G401 (cell line): ENCODE measurements at regions not wholly inside any gene's neighbourhood (a gene's known extent, or its start where the extent isn't known, plus 50 kb on each side); places are given as distances from the start of the nearest gene placed in this dataset.

Experiments
- DNase-seq: peaks from one replicate; pipeline ENCODE4 v3.0.0-alpha.2; 2015; ENCODE audit warnings: low spot score
- in situ Hi-C: cut with HindIII; loops from 2 replicates; pipeline ENCODE4 v1.10.0; 2016; ENCODE audit warnings: low sequenced_read_pairs, mixed read lengths

GRCh38 chr10:83605783-83606630 is 533.3 kb upstream of the GHITM start:
- in situ Hi-C loops = no loop called here
- no peak for DNase-seq

- DNase-seq = no peak
- in situ Hi-C loops = no loop called here
Measured at GRCh38 chr10:83607959-83608745, 531.2 kb upstream of the GHITM start.

- DNase-seq = no peak
- in situ Hi-C loops = no loop called here
Measured at GRCh38 chr10:83612050-83612449, 527.3 kb upstream of the GHITM start.

DNA sequence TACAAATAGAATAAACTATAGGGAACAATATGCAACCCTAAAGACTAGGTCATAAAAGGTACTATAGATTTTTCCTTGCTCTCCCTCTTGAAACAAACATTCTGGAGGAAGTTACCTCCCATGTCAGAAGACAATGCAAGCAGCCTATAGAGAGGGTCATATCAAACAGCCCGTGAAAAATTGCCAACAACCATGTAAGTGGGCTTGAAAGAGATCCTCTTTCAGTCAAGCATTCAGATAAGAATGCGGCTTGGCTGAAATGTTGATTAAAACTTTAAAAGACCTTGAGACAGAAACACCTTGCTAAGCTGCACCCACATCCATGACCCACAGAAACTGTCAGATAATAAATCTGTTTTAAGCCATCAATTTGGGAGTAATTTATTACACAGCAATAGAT is 526.6 kb upstream of the GHITM start:
- no peak for DNase-seq
- in situ Hi-C loops = no loop called here

GRCh38 chr10:83617172-83617571 is 522.1 kb upstream of the GHITM start:
- no peak for DNase-seq
- in situ Hi-C loops = no loop called here

DNA sequence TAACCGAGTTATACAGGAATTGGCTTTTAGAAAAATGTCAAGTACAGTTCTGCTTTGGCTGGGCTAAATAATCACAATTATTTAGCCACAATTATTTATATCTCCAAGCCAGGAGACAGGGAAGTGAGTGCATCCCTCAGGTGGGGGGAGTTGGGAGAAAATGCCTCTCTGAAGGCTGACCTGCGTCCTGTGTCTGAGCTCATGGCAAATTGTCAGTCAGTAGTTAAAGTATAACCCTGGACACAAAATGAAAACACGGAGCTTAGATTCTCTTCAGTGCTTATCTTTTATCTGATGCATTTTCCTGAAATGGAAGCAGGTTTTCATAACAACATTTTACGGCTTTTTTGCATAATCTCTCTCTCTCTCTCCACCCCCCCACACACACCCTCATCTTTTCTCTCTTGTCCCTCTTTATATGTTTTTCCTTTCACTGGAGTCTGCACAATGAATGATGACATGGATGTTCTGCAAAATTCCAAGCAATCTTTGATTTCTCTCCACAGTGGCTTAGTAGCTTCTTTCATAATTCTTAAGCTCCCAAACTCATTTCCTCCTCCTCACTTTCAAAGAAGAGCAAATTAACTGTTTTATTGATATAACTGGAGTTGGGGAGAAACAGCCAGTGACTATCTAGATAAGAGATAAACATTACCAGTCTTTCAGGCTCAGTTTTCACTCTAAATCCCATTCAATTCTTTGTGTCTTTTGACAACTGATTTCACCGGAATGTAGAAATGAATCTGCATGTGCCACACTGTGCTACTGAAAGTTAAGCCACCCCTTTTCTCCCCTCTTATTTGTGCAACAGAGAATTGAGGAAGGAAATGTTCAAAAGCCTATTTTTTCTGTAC is 521.4 kb upstream of the GHITM start:
- in situ Hi-C loops = no loop called here
- no peak for DNase-seq

DNA sequence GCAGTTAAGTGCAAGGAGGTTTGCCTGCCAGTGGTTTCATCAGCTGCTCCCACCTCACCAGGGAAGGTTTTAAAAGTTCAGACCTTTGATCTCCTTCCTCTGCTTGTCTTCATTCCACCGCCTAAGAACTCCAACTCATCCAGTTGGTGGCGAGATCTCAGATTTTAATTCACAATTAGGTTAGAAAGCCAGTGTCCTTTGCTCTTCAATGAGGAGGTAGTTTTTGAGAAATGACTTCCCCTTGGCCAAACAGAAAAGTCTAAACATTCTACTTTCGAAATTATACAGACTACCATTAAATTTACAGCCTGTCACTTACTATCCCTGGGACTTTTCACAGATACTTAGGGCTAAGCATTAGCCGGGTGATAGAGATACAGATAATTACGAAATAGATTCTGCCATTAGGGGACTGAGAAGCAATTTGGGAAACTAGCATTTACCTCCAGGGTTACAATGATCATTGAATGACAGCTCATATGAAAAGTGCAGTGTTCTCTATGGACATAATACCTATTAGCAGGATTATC is 513.4 kb upstream of the GHITM start:
- DNase-seq = no peak
- in situ Hi-C loops = no loop called here

- in situ Hi-C loops = no loop called here
- no peak for DNase-seq
Measured at GRCh38 chr10:83632701-83633100, 506.6 kb upstream of the GHITM start.

- no peak for DNase-seq
- in situ Hi-C loops = no loop called here
Measured at GRCh38 chr10:83633547-83633946, 505.8 kb upstream of the GHITM start.

- in situ Hi-C loops = no loop called here
- DNase-seq = no peak
Measured at GRCh38 chr10:83636826-83637225, 502.5 kb upstream of the GHITM start.

GRCh38 chr10:83647526-83647925 is 491.8 kb upstream of the GHITM start:
- DNase-seq = no peak
- in situ Hi-C loops = no loop called here

DNA sequence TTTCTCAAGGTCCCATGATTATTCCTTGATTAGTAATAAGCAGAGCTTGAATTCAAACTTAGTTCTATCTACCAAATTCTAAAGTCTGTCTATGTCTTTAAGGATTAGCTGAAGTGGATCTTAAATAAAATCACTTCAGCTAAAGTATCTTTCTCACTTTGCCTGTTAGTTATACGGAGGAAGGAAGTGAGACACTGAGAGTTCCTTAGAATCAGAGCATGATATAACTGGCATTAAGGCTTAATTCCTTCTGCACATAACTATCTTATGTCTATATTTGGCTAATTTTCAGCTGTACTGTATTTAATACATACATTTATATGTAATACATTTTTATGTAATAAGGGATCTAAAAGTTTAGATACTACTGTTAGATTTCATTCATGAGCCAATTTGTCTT is 491.1 kb upstream of the GHITM start:
- in situ Hi-C loops = no loop called here
- DNase-seq = no peak

GRCh38 chr10:83649471-83649870 is 489.8 kb upstream of the GHITM start:
- in situ Hi-C loops = no loop called here
- DNase-seq = no peak

DNA sequence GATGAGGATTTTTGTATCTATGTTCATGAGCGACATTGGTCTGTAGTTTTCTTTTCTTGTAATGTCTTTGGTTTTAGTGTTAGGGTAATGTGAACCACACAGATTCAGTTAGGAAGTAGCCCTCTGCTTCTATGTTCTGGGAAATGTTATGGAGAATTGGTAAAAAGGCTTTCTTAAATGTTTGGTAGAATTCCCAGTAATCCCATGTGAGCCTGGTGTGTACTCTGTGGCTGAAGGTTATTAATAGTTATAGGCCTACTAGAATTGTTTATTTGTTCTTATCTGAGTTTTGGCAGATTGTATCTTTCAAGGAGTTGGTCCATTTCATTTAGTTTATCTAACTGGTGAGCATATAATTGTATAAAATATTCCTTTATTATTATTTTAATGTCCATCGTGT is 484.6 kb upstream of the GHITM start:
- in situ Hi-C loops = no loop called here
- DNase-seq = no peak

GRCh38 chr10:83656924-83657323 is 482.4 kb upstream of the GHITM start:
- in situ Hi-C loops = no loop called here
- no peak for DNase-seq

DNA sequence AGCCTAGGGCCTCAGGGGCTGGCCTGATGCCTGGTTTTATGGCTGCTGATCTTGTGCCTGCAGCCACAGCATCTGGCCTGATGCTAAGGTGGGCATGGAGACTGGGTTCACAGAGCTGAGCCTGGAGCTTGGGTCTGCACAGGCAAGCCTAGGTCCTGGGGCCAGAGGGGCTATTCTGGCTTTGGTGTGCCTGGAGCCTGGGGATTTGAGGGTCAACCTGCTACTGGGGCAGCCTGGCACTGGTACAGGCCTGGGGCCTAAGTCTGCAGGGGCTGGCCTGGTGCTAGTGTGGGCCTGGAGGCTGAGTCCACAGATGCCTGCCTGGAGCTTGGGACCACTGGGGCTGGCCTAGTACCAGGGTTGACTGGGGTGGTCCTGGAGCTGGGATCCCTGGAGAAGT is 481.8 kb upstream of the GHITM start:
- in situ Hi-C loops = no loop called here
- no peak for DNase-seq

DNA sequence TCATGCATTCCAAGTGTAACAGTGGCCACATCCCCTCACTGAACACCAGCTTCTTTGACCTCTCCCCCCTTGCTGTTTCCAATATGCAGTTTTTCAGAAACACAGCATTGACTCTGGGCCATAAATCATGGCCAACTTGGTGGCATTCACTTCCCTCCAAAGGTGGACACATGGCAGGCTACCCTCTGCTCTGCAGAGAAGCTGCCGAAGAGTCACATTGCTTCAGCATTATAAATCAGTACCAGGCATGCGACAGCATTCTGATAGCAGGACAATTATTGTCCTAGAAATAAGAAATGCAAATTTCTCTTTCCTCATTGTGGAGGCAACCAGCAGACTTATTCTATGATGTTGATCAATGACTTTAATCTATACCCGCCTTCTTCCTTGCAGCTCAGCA is 475.4 kb upstream of the GHITM start:
- no peak for DNase-seq
- in situ Hi-C loops = no loop called here

DNA sequence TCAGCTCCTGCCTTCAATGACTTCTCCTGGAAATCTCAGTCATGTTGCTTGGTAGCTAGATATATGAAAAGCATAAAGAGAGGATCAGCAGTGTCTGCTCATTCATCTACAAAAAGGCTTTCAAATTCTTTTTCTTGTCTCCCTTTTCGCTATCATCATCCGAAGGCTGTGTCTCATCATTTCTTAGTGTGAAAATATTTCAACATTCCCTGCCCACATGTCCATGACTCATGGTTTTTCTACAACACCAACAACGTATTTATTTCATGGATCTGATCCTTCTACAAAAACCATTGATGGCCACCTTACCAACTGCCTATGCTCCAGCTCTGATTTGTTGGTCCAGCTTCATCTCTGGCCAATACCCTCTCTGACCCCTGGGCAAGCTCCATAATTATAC is 472.5 kb upstream of the GHITM start:
- no peak for DNase-seq
- in situ Hi-C loops = no loop called here

GRCh38 chr10:83667594-83667993 is 471.7 kb upstream of the GHITM start:
- no peak for DNase-seq
- in situ Hi-C loops = no loop called here

DNA sequence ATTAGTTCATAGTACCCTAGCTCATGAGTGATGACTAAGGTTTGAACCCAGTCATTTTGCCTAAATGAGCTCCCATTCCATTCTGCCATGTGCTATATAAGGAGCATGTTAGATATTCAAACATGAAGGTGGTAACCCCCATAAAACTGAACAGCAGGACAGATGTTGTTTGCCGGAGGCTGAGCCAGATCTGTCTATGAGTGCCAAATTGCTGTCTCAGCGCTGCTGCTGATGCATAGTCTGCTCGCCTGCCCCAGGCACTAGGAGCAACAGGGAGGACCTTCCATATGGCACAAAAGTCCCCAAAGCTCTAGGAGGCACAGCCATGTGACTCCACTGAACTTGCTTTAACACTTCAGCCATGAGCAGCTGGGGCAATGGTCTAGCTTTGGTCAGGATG is 466.0 kb upstream of the GHITM start:
- DNase-seq = no peak
- in situ Hi-C loops = no loop called here
